ENCODE measurements at regions not wholly inside any gene's neighbourhood (a gene's known extent, or its start where the extent isn't known, plus 50 kb on each side); places are given as distances from the start of the nearest gene placed in this dataset.
A peak's percentile ranks its signal among the peaks of the same experiment; 100 is the strongest.

GRCh38 chr1:239260842-239261241 lies 125.5 kb upstream of the CHRM3 start:
- DNase-seq (ENCODE audit: low read depth): no peak
- no peak for TF ChIP-seq CTCF (IDR thresholded peaks at IDR 0.05; ENCODE audit: insufficient read depth, low read depth, low read length)
- H3K4me3 ChIP-seq (ENCODE audit: low read depth, low read length): no peak overlapping the region

GRCh38 chr1:239255628-239256160 lies 130.7 kb upstream of the CHRM3 start:
- TF ChIP-seq CTCF (IDR thresholded peaks at IDR 0.05; ENCODE audit: insufficient read depth, low read depth, low read length): no peak
- DNase-seq (ENCODE audit: low read depth): no peak
- H3K4me3 ChIP-seq (ENCODE audit: low read depth, low read length): no peak overlapping the region

DNA sequence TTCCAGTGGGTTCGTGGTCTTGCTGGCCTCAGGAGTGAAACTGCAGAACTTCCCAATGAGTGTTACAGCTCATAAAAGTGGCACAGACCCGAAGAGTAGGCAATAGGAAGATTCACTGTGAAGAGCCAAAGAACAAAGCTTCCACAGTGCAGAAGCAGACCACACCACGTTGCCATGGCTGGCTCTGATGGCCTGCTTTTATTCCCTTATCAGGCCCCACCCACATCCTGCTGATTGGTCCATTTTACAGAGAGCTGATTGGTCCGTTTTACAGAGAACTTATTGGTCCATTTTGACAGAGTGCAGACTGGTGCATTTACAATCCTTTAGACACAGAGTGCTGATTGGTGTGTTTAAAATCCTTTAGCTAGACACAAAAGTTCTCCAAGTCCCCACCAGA lies 131.4 kb upstream of the CHRM3 start:
- DNase-seq (ENCODE audit: low read depth): no peak
- no peak for TF ChIP-seq CTCF (IDR thresholded peaks at IDR 0.05; ENCODE audit: insufficient read depth, low read depth, low read length)
- no peak overlapping the region for H3K4me3 ChIP-seq (ENCODE audit: low read depth, low read length)

DNA sequence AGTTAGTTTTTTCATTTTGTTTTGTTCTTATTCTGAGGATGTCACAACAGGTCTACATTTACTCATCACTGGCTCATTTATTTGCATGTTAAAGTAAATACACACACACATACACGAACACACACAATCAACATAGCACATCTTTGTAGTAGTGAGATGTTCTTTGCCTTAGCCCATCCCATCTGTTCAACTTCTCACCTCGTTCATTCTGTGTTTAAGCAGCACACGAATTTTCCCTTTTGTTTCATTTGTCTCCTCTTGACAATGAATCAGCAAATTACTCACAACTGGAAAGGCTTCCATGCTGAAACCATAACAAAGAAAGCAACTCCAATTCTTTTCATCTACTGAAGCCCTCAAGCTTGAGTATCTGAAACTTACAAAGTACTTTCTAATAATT lies 133.3 kb upstream of the CHRM3 start:
- no peak for DNase-seq (ENCODE audit: low read depth)
- no peak for TF ChIP-seq CTCF (IDR thresholded peaks at IDR 0.05; ENCODE audit: insufficient read depth, low read depth, low read length)
- H3K4me3 ChIP-seq (ENCODE audit: low read depth, low read length): no peak overlapping the region

- H3K4me3 ChIP-seq (ENCODE audit: low read depth, low read length): no peak overlapping the region
- DNase-seq (ENCODE audit: low read depth): no peak
- no peak for TF ChIP-seq CTCF (IDR thresholded peaks at IDR 0.05; ENCODE audit: insufficient read depth, low read depth, low read length)
Observed at GRCh38 chr1:239250353-239251035, 135.9 kb upstream of the CHRM3 start.

GRCh38 chr1:239247285-239247684 lies 139.1 kb upstream of the CHRM3 start:
- no peak for TF ChIP-seq CTCF (IDR thresholded peaks at IDR 0.05; ENCODE audit: insufficient read depth, low read depth, low read length)
- DNase-seq (ENCODE audit: low read depth): peak; percentile 0
- no peak overlapping the region for H3K4me3 ChIP-seq (ENCODE audit: low read depth, low read length)

DNA sequence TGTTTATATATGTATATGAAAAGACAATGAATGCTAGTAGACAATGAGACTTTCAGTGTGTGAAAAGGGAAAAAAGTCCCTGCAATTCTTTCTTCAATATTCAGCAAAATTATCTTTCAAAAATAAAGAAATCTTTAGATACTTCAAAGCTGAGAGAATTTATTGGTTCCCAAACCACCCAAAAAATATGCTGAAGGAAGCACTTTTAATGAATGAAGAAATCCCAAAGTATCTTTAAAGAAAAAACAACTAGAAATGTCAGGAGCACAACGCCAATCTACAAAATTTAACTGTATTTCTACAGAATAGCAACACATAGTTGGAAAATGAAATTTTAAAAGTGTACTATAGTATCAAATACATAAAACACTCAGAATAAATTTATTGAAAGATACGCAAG lies 142.3 kb upstream of the CHRM3 start:
- H3K4me3 ChIP-seq (ENCODE audit: low read depth, low read length): no peak overlapping the region
- no peak for TF ChIP-seq CTCF (IDR thresholded peaks at IDR 0.05; ENCODE audit: insufficient read depth, low read depth, low read length)
- no peak for DNase-seq (ENCODE audit: low read depth)
